ENCODE measurements at regions not wholly inside any gene's neighbourhood (a gene's known extent, or its start where the extent isn't known, plus 50 kb on each side); places are given as distances from the start of the nearest gene placed in this dataset.

DNA sequence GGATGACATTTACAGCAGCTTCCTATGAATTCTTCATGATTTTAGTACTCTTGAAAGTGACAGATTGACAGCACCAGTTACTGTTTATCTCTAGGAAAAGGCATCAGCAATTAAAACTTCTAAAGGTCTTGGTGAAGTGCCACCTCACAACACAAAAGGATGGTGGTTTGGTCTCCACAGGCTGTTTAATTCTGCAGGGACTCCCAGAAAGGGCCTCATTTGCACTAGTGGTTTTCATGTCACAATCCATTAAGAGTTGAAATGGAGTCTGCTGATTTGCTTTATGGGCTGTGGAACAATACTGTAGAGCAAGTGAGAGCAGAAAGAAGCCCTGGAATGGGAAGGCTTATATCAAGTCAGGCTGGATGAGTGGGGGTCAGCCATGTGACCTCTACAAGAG is 225.3 kb upstream of the KCNMB2 start:
- TF ChIP-seq POLR2A (IDR thresholded peaks at IDR 0.05; ENCODE audit: low read depth, low read length) (no peak), POLR2AphosphoS5 (IDR thresholded peaks at IDR 0.05; ENCODE audit: low read depth, low read length) (no peak), TAF1 (IDR thresholded peaks at IDR 0.05; ENCODE audit: borderline replicate concordance, low read depth, low read length) (no peak)
